ENCODE measurements at regions not wholly inside any gene's neighbourhood (a gene's known extent, or its start where the extent isn't known, plus 50 kb on each side); places are given as distances from the start of the nearest gene placed in this dataset.
A peak's percentile ranks its signal among the peaks of the same experiment; 100 is the strongest.

DNA sequence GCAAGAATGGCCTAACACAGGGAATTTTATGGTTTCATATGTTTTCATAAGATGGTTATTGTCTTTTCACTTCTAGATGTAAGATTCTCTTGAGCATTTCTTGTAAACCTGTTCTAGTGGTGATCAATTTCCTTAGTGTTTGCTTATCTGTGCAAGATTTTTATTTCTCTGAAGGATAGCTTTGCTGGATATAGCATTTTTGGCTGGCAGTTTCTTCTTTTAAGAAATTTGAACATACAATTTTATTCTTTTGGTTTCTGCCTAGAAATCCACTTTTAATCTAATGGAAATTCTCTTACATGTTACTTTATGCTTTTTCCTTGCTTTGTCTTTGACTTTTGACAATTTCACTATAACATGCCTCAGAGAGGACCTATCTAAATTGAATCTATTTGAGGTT lies 276.5 kb upstream of the SFRP2 start:
- no peaks in the 10 kb centered on the region for H3K27me3 ChIP-seq (ENCODE audit: control insufficient read depth in 5 of 5, insufficient read depth in 4 of 5, low read length in 5 of 5)
- peaks cover 3 to 30% (median 22%) of the 10 kb centered on the region in 5 donors for H3K9me3 ChIP-seq (ENCODE audit: control insufficient read depth in 5 of 5, low read length in 5 of 5)
- no peak overlapping the region for H3K27ac ChIP-seq (ENCODE audit: low read depth, low read length)
- H3K9ac ChIP-seq (ENCODE audit: low read length in 5 of 5): no peak overlapping the region
- H3K4me3 ChIP-seq (ENCODE audit: low read depth in 1 of 5, low read length in 5 of 5): no peak overlapping the region
- no peaks in the 10 kb centered on the region for H3K36me3 ChIP-seq (ENCODE audit: control insufficient read depth in 5 of 5, insufficient read depth in 5 of 5, low read length in 5 of 5)
- H3K4me1 ChIP-seq (ENCODE audit: control insufficient read depth in 5 of 5, insufficient read depth in 5 of 5, low read length in 5 of 5): peaks cover 0 to 7% (median 0%) of the 10 kb centered on the region in 5 donors

DNA sequence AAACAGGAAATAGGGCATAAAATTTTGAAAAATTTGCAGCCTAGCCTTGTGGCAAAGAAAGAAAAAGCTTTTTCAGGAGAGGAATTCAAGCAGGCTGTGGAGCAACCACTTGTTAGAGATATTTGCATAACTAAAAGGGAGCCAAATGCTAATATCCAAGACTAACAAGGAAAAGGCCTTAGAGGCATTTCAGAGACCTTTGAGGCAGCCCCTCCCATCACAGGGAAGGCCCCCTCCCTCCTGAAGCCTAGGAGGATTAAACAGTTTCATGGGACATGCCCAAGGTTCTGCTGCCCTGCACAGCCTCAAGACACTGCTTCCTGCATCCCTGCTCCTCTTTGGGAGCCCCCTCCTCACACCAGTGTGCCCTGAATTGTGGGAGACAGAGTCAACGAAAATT lies 275.4 kb upstream of the SFRP2 start:
- peaks cover 0 to 7% (median 0%) of the 10 kb centered on the region in 5 donors for H3K4me1 ChIP-seq (ENCODE audit: control insufficient read depth in 5 of 5, insufficient read depth in 5 of 5, low read length in 5 of 5)
- no peaks in the 10 kb centered on the region for H3K27me3 ChIP-seq (ENCODE audit: control insufficient read depth in 5 of 5, insufficient read depth in 4 of 5, low read length in 5 of 5)
- H3K36me3 ChIP-seq (ENCODE audit: control insufficient read depth in 5 of 5, insufficient read depth in 5 of 5, low read length in 5 of 5): no peaks in the 10 kb centered on the region
- H3K4me3 ChIP-seq (ENCODE audit: low read depth in 1 of 5, low read length in 5 of 5): no peak overlapping the region
- no peak overlapping the region for H3K27ac ChIP-seq (ENCODE audit: low read depth, low read length)
- H3K9ac ChIP-seq (ENCODE audit: low read length in 5 of 5): no peak overlapping the region
- H3K9me3 ChIP-seq (ENCODE audit: control insufficient read depth in 5 of 5, low read length in 5 of 5): peaks cover 3 to 30% (median 22%) of the 10 kb centered on the region in 5 donors

DNA sequence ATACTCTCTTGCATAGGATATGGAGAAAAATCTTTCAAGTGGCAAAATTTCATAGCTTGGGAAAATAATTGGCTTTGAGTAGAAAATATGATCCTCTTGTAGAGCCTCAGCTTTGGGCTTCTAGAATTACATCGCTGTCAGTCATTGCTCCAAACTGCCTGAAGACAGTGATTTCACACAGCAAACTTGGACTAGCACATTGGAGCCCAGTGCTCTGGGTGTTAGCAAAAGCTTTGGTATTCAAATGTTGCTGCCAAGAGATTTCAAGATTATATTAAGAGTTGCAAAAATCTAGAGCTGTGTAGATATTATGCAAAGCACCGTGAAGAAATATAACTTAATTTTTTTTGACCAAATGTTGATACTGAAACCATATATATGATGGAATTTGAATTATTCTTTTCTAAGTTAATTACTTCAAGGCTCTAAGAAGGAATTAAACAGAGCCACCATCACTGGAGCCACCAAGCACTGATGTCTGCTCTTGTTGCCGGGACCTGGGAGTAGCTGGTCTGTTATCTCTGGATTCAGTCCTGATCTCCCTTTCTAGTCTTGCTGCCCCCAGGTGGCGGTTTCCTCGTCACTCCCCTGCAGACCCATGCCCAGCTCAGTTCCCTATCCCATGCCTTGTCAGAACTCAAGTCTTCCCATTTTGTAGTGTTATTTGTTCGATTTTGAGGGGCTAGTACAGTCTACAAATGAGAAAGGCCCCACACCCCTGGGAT lies 260.7 kb upstream of the SFRP2 start:
- Histone ChIP-seq H3K27ac (ENCODE audit: low read depth, low read length) (peak overlapping the region; percentile 54), H3K9me3 (ENCODE audit: control insufficient read depth in 5 of 5, low read length in 5 of 5) (peaks cover 0 to 12% (median 6%) of the 10 kb centered on the region in 5 donors), H3K4me1 (ENCODE audit: control insufficient read depth in 5 of 5, insufficient read depth in 5 of 5, low read length in 5 of 5) (peaks cover 0 to 23% (median 15%) of the 10 kb centered on the region in 5 donors), H3K4me3 (ENCODE audit: low read depth in 1 of 5, low read length in 5 of 5) (no peak overlapping the region), H3K27me3 (ENCODE audit: control insufficient read depth in 5 of 5, insufficient read depth in 4 of 5, low read length in 5 of 5) (no peaks in the 10 kb centered on the region), H3K36me3 (ENCODE audit: control insufficient read depth in 5 of 5, insufficient read depth in 5 of 5, low read length in 5 of 5) (no peaks in the 10 kb centered on the region), H3K9ac (ENCODE audit: low read length in 5 of 5) (no peak overlapping the region)

DNA sequence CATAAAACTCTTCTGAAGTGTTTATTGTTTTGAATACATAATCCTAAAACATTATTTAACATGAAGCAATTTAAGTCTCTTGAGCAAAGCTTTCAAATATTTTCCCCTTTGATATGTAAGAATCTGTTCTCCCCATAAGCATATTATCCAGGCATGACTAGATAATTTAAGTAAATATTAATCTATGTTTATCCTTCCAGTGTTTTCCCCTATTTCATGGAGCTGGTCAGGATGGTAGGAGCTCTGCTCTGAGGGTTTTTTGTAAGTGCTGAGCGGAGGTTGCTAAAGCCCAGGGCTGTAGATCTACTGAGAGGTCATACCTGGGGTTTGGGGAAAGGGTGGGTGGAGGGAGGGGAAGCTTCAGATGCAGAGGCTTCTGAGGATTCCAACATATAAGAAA lies 258.9 kb upstream of the SFRP2 start:
- H3K4me3 ChIP-seq (ENCODE audit: low read depth in 1 of 5, low read length in 5 of 5): no peak overlapping the region
- no peak overlapping the region for H3K9ac ChIP-seq (ENCODE audit: low read length in 5 of 5)
- H3K36me3 ChIP-seq (ENCODE audit: control insufficient read depth in 5 of 5, insufficient read depth in 5 of 5, low read length in 5 of 5): no peaks in the 10 kb centered on the region
- peaks cover 0 to 31% (median 23%) of the 10 kb centered on the region in 5 donors for H3K4me1 ChIP-seq (ENCODE audit: control insufficient read depth in 5 of 5, insufficient read depth in 5 of 5, low read length in 5 of 5)
- peaks cover 0 to 7% (median 0%) of the 10 kb centered on the region in 5 donors for H3K9me3 ChIP-seq (ENCODE audit: control insufficient read depth in 5 of 5, low read length in 5 of 5)
- H3K27me3 ChIP-seq (ENCODE audit: control insufficient read depth in 5 of 5, insufficient read depth in 4 of 5, low read length in 5 of 5): no peaks in the 10 kb centered on the region
- H3K27ac ChIP-seq (ENCODE audit: low read depth, low read length): no peak overlapping the region

DNA sequence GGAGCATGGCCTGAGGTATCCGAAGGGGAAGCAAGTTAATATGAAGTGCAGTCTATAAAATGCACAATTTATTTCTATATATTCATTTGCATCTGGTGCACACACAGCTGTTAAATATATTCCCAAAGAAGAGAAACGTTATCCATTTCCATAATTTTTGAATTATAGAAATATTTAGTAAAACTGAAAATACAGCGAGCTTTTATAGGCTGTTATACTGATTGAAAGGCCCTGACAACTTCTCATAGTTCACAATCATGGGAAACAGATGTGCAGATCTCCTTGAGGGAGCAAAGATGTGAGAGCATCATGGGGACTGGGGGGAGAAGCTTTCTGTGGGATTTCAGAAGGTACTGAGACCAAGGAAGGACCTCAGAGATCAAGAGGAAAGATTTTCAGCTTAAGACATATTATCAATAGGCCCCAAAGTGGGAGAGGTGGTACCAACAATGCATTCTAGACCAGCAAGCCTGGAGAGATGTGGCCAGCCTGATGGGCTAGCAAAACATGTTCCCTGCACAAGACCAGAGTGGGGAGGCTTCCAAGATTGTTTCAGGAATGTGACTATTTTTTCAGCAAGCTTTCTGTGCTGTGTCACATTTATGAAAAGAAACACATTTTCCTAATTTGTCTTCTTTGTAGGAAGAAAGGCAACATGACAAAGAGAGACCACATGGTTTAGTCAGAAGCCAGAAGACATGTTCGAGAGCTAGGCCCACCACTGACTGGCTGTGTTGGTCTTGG lies 256.0 kb upstream of the SFRP2 start:
- peaks cover 0 to 4% (median 0%) of the 10 kb centered on the region in 5 donors for H3K9me3 ChIP-seq (ENCODE audit: control insufficient read depth in 5 of 5, low read length in 5 of 5)
- H3K9ac ChIP-seq (ENCODE audit: low read length in 5 of 5): no peak overlapping the region
- no peaks in the 10 kb centered on the region for H3K27me3 ChIP-seq (ENCODE audit: control insufficient read depth in 5 of 5, insufficient read depth in 4 of 5, low read length in 5 of 5)
- H3K4me1 ChIP-seq (ENCODE audit: control insufficient read depth in 5 of 5, insufficient read depth in 5 of 5, low read length in 5 of 5): peaks cover 0 to 25% (median 19%) of the 10 kb centered on the region in 5 donors
- no peak overlapping the region for H3K4me3 ChIP-seq (ENCODE audit: low read depth in 1 of 5, low read length in 5 of 5)
- H3K27ac ChIP-seq (ENCODE audit: low read depth, low read length): no peak overlapping the region
- H3K36me3 ChIP-seq (ENCODE audit: control insufficient read depth in 5 of 5, insufficient read depth in 5 of 5, low read length in 5 of 5): no peaks in the 10 kb centered on the region

- Histone ChIP-seq H3K4me1 (ENCODE audit: control insufficient read depth in 5 of 5, insufficient read depth in 5 of 5, low read length in 5 of 5) (peaks cover 0 to 18% (median 15%) of the 10 kb centered on the region in 5 donors), H3K9ac (ENCODE audit: low read length in 5 of 5) (no peak overlapping the region), H3K27ac (ENCODE audit: low read depth, low read length) (no peak overlapping the region), H3K4me3 (ENCODE audit: low read depth in 1 of 5, low read length in 5 of 5) (no peak overlapping the region), H3K27me3 (ENCODE audit: control insufficient read depth in 5 of 5, insufficient read depth in 4 of 5, low read length in 5 of 5) (no peaks in the 10 kb centered on the region), H3K36me3 (ENCODE audit: control insufficient read depth in 5 of 5, insufficient read depth in 5 of 5, low read length in 5 of 5) (no peaks in the 10 kb centered on the region), H3K9me3 (ENCODE audit: control insufficient read depth in 5 of 5, low read length in 5 of 5) (peaks cover 0 to 4% (median 0%) of the 10 kb centered on the region in 5 donors)
Observed at GRCh38 chr4:154044108-154044531, 255.2 kb upstream of the SFRP2 start.

GRCh38 chr4:154041640-154042039 lies 252.8 kb upstream of the SFRP2 start:
- H3K9ac ChIP-seq (ENCODE audit: low read length in 5 of 5): no peak overlapping the region
- H3K4me3 ChIP-seq (ENCODE audit: low read depth in 1 of 5, low read length in 5 of 5): no peak overlapping the region
- no peaks in the 10 kb centered on the region for H3K27me3 ChIP-seq (ENCODE audit: control insufficient read depth in 5 of 5, insufficient read depth in 4 of 5, low read length in 5 of 5)
- no peaks in the 10 kb centered on the region for H3K9me3 ChIP-seq (ENCODE audit: control insufficient read depth in 5 of 5, low read length in 5 of 5)
- peaks cover 0 to 16% (median 8%) of the 10 kb centered on the region in 5 donors for H3K4me1 ChIP-seq (ENCODE audit: control insufficient read depth in 5 of 5, insufficient read depth in 5 of 5, low read length in 5 of 5)
- H3K36me3 ChIP-seq (ENCODE audit: control insufficient read depth in 5 of 5, insufficient read depth in 5 of 5, low read length in 5 of 5): no peaks in the 10 kb centered on the region
- no peak overlapping the region for H3K27ac ChIP-seq (ENCODE audit: low read depth, low read length)

DNA sequence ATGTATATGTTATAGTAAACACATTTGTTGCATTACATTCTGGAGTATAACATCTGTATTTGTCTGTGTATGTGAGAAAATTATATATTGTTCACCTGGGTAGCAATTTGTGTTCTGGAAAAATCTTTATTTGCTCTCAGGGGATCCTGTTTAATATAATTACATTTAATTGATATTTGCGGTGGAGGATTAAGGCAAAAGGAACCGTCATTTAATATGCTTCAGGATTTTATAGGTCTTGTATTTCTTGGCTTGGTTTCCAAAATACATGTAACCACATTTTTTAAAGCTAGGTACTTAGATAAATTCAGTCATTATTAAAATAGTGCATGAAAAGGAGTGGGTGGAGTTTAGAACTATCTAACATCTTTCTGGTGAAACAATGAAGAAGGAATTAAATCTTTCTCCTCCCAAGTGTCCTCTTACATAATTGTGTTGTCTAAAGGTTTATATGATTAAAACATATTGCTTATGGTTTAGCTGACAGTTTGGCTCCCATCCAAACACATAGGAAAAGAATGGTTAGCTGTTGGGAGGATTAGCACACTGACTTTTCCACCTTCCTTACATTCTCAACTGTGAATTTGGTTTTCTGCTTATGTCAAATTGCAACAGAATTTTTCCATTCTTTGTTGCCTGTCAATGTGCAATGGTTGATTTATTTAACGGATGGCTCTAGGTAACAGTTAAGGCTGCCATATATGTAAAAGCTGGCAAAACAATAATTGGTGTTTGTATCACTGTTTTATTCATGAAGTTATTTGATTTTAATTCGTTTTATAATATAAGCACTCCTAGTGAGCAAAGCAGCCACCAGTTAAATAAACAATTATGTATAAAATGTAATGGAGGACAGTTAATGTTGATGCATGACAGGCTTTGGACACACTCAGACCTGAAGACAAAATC lies 250.8 kb upstream of the SFRP2 start:
- Histone ChIP-seq H3K27me3 (ENCODE audit: control insufficient read depth in 5 of 5, insufficient read depth in 4 of 5, low read length in 5 of 5) (no peaks in the 10 kb centered on the region), H3K9ac (ENCODE audit: low read length in 5 of 5) (no peak overlapping the region), H3K27ac (ENCODE audit: low read depth, low read length) (no peak overlapping the region), H3K36me3 (ENCODE audit: control insufficient read depth in 5 of 5, insufficient read depth in 5 of 5, low read length in 5 of 5) (no peaks in the 10 kb centered on the region), H3K4me1 (ENCODE audit: control insufficient read depth in 5 of 5, insufficient read depth in 5 of 5, low read length in 5 of 5) (peaks cover 0 to 9% (median 7%) of the 10 kb centered on the region in 5 donors), H3K9me3 (ENCODE audit: control insufficient read depth in 5 of 5, low read length in 5 of 5) (no peaks in the 10 kb centered on the region), H3K4me3 (ENCODE audit: low read depth in 1 of 5, low read length in 5 of 5) (no peak overlapping the region)

GRCh38 chr4:154036856-154037255 lies 248.0 kb upstream of the SFRP2 start:
- Histone ChIP-seq H3K9ac (ENCODE audit: low read length in 5 of 5) (no peak overlapping the region), H3K36me3 (ENCODE audit: control insufficient read depth in 5 of 5, insufficient read depth in 5 of 5, low read length in 5 of 5) (no peaks in the 10 kb centered on the region)

More at GRCh38 chr4:154036856-154037255, 248.0 kb upstream of the SFRP2 start:
- Histone ChIP-seq H3K27ac (ENCODE audit: low read depth, low read length) (no peak overlapping the region), H3K27me3 (ENCODE audit: control insufficient read depth in 5 of 5, insufficient read depth in 4 of 5, low read length in 5 of 5) (no peaks in the 10 kb centered on the region), H3K9me3 (ENCODE audit: control insufficient read depth in 5 of 5, low read length in 5 of 5) (no peaks in the 10 kb centered on the region), H3K4me3 (ENCODE audit: low read depth in 1 of 5, low read length in 5 of 5) (no peak overlapping the region), H3K4me1 (ENCODE audit: control insufficient read depth in 5 of 5, insufficient read depth in 5 of 5, low read length in 5 of 5) (no peaks in the 10 kb centered on the region)
